ENCODE measurements at regions not wholly inside any gene's neighbourhood (a gene's known extent, or its start where the extent isn't known, plus 50 kb on each side); places are given as distances from the start of the nearest gene placed in this dataset.

- no peaks in the 10 kb centered on the region for H3K27me3 ChIP-seq (ENCODE audit: insufficient read depth)
- H3K9ac ChIP-seq, result no peak overlapping the region
- H3K36me3 ChIP-seq (replicated peaks in 1 of 2; ENCODE audit: control insufficient read depth in 1 of 2, insufficient read depth in 2 of 2, low read length in 1 of 2), result no peaks in the 10 kb centered on the region
- H3K4me2 ChIP-seq, result no peak overlapping the region
- no peak overlapping the region for H3K27ac ChIP-seq (ENCODE audit: low read depth in 2 of 2, low read length in 1 of 2)
- TF ChIP-seq TEAD4 (IDR thresholded peaks at IDR 0.05; ENCODE audit: borderline replicate concordance, insufficient read depth) (no peak), MEF2A (IDR thresholded peaks at IDR 0.05; ENCODE audit: borderline replicate concordance, low read depth) (no peak), MAX (IDR thresholded peaks at IDR 0.05; ENCODE audit: low read depth) (no peak), EP300 (IDR thresholded peaks at IDR 0.05; ENCODE audit: borderline replicate concordance in 1 of 2, low read depth in 1 of 2, low read length in 1 of 2) (no peak), NFIC (IDR thresholded peaks at IDR 0.05; ENCODE audit: borderline replicate concordance) (no peak), FOXJ3 (CRISPR knock-in tag; IDR thresholded peaks at IDR 0.05) (no peak), MXI1 (IDR thresholded peaks at IDR 0.05; ENCODE audit: low read depth, low read length) (no peak), SIN3A (IDR thresholded peaks at IDR 0.05; ENCODE audit: borderline replicate concordance, low read depth, low read length) (no peak), JUND (IDR thresholded peaks at IDR 0.05) (no peak), FOXM1 (IDR thresholded peaks at IDR 0.05; ENCODE audit: low read depth) (no peak), RFX5 (IDR thresholded peaks at IDR 0.05; ENCODE audit: low read length) (no peak), SMC3 (IDR thresholded peaks at IDR 0.05; ENCODE audit: low read depth, low read length) (no peak), REST (IDR thresholded peaks at IDR 0.05; ENCODE audit: low read depth, low read length) (no peak)
- no peaks in the 10 kb centered on the region for H4K20me1 ChIP-seq (ENCODE audit: insufficient read depth)
- DNase-seq, result no peak
- H3K79me2 ChIP-seq (ENCODE audit: insufficient read depth), result no peaks in the 10 kb centered on the region
- H3K9me3 ChIP-seq, result no peaks in the 10 kb centered on the region
- H2AFZ ChIP-seq (ENCODE audit: low read depth), result no peak overlapping the region
- no peak overlapping the region for H3K4me3 ChIP-seq (ENCODE audit: low read depth in 2 of 2, low read length in 1 of 2)
- no peaks in the 10 kb centered on the region for H3K9me2 ChIP-seq
- ChIA-PET POLR2A (no interaction called here), CTCF (no interaction called here)
- no peaks in the 10 kb centered on the region for H3F3A ChIP-seq (replicated peaks; ENCODE audit: insufficient read depth)
- H3K4me1 ChIP-seq (ENCODE audit: control insufficient read depth in 1 of 2, insufficient read depth in 2 of 2, low read depth in 1 of 2, low read length in 1 of 2), result no peaks in the 10 kb centered on the region; a peak in 1 of 4 replicates
- 52% methylated on average over 4 of the region's 4 CpGs for WGBS (ENCODE audit: low lambda C conversion rate)
These were observed 366.5 kb upstream of the POU3F3 start for GRCh38 chr2:104487366-104487765.

- Histone ChIP-seq H3K27ac (ENCODE audit: low read depth in 2 of 2, low read length in 1 of 2) (no peak overlapping the region), H3K4me1 (ENCODE audit: control insufficient read depth in 1 of 2, insufficient read depth in 2 of 2, low read depth in 1 of 2, low read length in 1 of 2) (no peaks in the 10 kb centered on the region; a peak in 1 of 4 replicates), H3F3A (replicated peaks; ENCODE audit: insufficient read depth) (no peaks in the 10 kb centered on the region), H4K20me1 (ENCODE audit: insufficient read depth) (no peaks in the 10 kb centered on the region), H3K9me2 (no peaks in the 10 kb centered on the region), H3K9ac (no peak overlapping the region), H3K4me2 (no peak overlapping the region), H2AFZ (ENCODE audit: low read depth) (no peak overlapping the region), H3K79me2 (ENCODE audit: insufficient read depth) (no peaks in the 10 kb centered on the region), H3K27me3 (ENCODE audit: insufficient read depth) (no peaks in the 10 kb centered on the region), H3K9me3 (no peaks in the 10 kb centered on the region), H3K36me3 (replicated peaks in 1 of 2; ENCODE audit: control insufficient read depth in 1 of 2, insufficient read depth in 2 of 2, low read length in 1 of 2) (no peaks in the 10 kb centered on the region), H3K4me3 (ENCODE audit: low read depth in 2 of 2, low read length in 1 of 2) (no peak overlapping the region)
- POLR2A ChIA-PET, result no interaction called here
- DNase-seq, result no peak
- TF ChIP-seq, protein P1, sequence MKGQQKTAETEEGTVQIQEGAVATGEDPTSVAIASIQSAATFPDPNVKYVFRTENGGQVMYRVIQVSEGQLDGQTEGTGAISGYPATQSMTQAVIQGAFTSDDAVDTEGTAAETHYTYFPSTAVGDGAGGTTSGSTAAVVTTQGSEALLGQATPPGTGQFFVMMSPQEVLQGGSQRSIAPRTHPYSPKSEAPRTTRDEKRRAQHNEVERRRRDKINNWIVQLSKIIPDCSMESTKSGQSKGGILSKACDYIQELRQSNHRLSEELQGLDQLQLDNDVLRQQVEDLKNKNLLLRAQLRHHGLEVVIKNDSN (IDR thresholded peaks at IDR 0.05; ENCODE audit: borderline replicate concordance, low read depth), result no peak
- no peak for TF ChIP-seq CTCF (IDR thresholded peaks at IDR 0.05)
- TF ChIP-seq RFX5 (IDR thresholded peaks at IDR 0.05; ENCODE audit: low read length), result no peak
- TF ChIP-seq FOSL2 (IDR thresholded peaks at IDR 0.05; ENCODE audit: borderline replicate concordance, low read depth), result no peak
- TF ChIP-seq NRF1 (IDR thresholded peaks at IDR 0.05; ENCODE audit: low read depth, low read length), result no peak
- TF ChIP-seq SMC3 (IDR thresholded peaks at IDR 0.05; ENCODE audit: low read depth, low read length), result no peak
- TF ChIP-seq FOXM1 (IDR thresholded peaks at IDR 0.05; ENCODE audit: low read depth), result no peak
- WGBS (ENCODE audit: low lambda C conversion rate), result 28% methylated on average over 1 of the region's 1 CpG
- CTCF ChIA-PET, result no interaction called here
These were observed 360.2 kb upstream of the POU3F3 start for GRCh38 chr2:104493698-104494097.
